ENCODE measurements at regions not wholly inside any gene's neighbourhood (a gene's known extent, or its start where the extent isn't known, plus 50 kb on each side); places are given as distances from the start of the nearest gene placed in this dataset.

DNA sequence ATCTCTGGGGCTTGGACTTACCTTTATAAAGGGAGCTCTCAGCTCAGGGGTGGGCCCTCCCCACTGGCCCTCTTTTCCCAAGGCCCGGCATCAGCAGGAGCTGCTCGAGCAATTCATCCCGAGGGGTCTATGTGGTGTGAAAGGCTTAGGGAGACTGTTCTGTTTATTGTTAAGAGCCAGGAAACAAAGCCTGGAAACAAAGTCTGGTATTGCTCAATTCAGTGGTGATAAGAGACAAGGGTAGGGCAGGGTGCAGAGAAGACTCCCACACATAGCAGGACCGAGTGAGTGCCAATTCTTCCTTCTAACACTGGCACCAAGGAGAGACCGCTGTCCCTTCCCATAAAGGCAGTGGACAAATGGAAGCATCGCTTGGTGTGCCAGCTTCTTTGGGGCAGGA, 750.7 kb downstream of the KCNJ18 start:
- H3K79me2 ChIP-seq (replicated peaks; ENCODE audit: insufficient read depth, low read length), result no peaks in the 10 kb centered on the region
- no peak overlapping the region for H3K27ac ChIP-seq (ENCODE audit: low read length)
- no peak overlapping the region for H2AFZ ChIP-seq (ENCODE audit: low read depth, low read length)
- H3K9me3 ChIP-seq (ENCODE audit: low read length), result peaks cover 7% of the 10 kb centered on the region
- H3K4me2 ChIP-seq (ENCODE audit: low read length), result no peak overlapping the region
- TF ChIP-seq REST (IDR thresholded peaks at IDR 0.05; ENCODE audit: borderline replicate concordance), result no peak
- no peak for TF ChIP-seq RAD21 (conservative IDR thresholded peaks at IDR 0.05)
- TF ChIP-seq POLR2AphosphoS5 (IDR thresholded peaks at IDR 0.05), result no peak
- no peak for TF ChIP-seq CTCF (IDR thresholded peaks at IDR 0.05; ENCODE audit: poor library complexity, severe bottlenecking)
- no peak for TF ChIP-seq SMC3 (conservative IDR thresholded peaks at IDR 0.05; ENCODE audit: poor library complexity)
- no peak for TF ChIP-seq EP300 (conservative IDR thresholded peaks at IDR 0.05; ENCODE audit: poor library complexity, severe bottlenecking)
- no peak for TF ChIP-seq MXI1 (conservative IDR thresholded peaks at IDR 0.05; ENCODE audit: poor library complexity, severe bottlenecking)
- no peak for TF ChIP-seq TAF1 (IDR thresholded peaks at IDR 0.05; ENCODE audit: low read depth)
- no peak for TF ChIP-seq EZH2 (IDR thresholded peaks at IDR 0.05; ENCODE audit: borderline replicate concordance, insufficient read depth, low read length, poor library complexity, severe bottlenecking)
- no peaks in the 10 kb centered on the region for H3F3A ChIP-seq (ENCODE audit: insufficient read depth, low read length, poor library complexity, severe bottlenecking)
- H3K4me3 ChIP-seq (ENCODE audit: low read length), result no peak overlapping the region
- H3K9me2 ChIP-seq (ENCODE audit: insufficient read depth, low read length), result no peaks in the 10 kb centered on the region
- no peaks in the 10 kb centered on the region for H4K20me1 ChIP-seq (ENCODE audit: insufficient read depth)
- H3K9ac ChIP-seq (ENCODE audit: low read length), result no peak overlapping the region
- no peaks in the 10 kb centered on the region for H3K27me3 ChIP-seq (ENCODE audit: insufficient read depth, low read depth, low read length)
- H3K36me3 ChIP-seq (ENCODE audit: insufficient read depth, low read length), result no peaks in the 10 kb centered on the region

GRCh38 chr17:22453181-22453580, 760.9 kb downstream of the KCNJ18 start:
- H3K9me2 ChIP-seq (ENCODE audit: insufficient read depth, low read length), result no peaks in the 10 kb centered on the region
- no peak overlapping the region for H3K4me3 ChIP-seq (ENCODE audit: low read length)
- no peak overlapping the region for H3K9ac ChIP-seq (ENCODE audit: low read length)
- no peaks in the 10 kb centered on the region for H3K36me3 ChIP-seq (ENCODE audit: insufficient read depth, low read length)
- H3K27ac ChIP-seq (ENCODE audit: low read length), result no peak overlapping the region
- TF ChIP-seq CTCF (IDR thresholded peaks at IDR 0.05; ENCODE audit: poor library complexity, severe bottlenecking) (no peak), SMC3 (conservative IDR thresholded peaks at IDR 0.05; ENCODE audit: poor library complexity) (no peak), EZH2 (IDR thresholded peaks at IDR 0.05; ENCODE audit: borderline replicate concordance, insufficient read depth, low read length, poor library complexity, severe bottlenecking) (no peak), TAF1 (IDR thresholded peaks at IDR 0.05; ENCODE audit: low read depth) (no peak), EP300 (conservative IDR thresholded peaks at IDR 0.05; ENCODE audit: poor library complexity, severe bottlenecking) (no peak), REST (IDR thresholded peaks at IDR 0.05; ENCODE audit: borderline replicate concordance) (no peak), RAD21 (conservative IDR thresholded peaks at IDR 0.05) (no peak), POLR2AphosphoS5 (IDR thresholded peaks at IDR 0.05) (no peak), MXI1 (conservative IDR thresholded peaks at IDR 0.05; ENCODE audit: poor library complexity, severe bottlenecking) (no peak)
- no peak overlapping the region for H3K4me2 ChIP-seq (ENCODE audit: low read length)
- no peaks in the 10 kb centered on the region for H3F3A ChIP-seq (ENCODE audit: insufficient read depth, low read length, poor library complexity, severe bottlenecking)
- H3K79me2 ChIP-seq (replicated peaks; ENCODE audit: insufficient read depth, low read length), result no peaks in the 10 kb centered on the region
- no peaks in the 10 kb centered on the region for H3K9me3 ChIP-seq (ENCODE audit: low read length)
- no peaks in the 10 kb centered on the region for H3K27me3 ChIP-seq (ENCODE audit: insufficient read depth, low read depth, low read length)
- H4K20me1 ChIP-seq (ENCODE audit: insufficient read depth), result no peaks in the 10 kb centered on the region
- no peak overlapping the region for H2AFZ ChIP-seq (ENCODE audit: low read depth, low read length)
